ENCODE measurements at regions not wholly inside any gene's neighbourhood (a gene's known extent, or its start where the extent isn't known, plus 50 kb on each side); places are given as distances from the start of the nearest gene placed in this dataset.
"Not testable (repeated sequence)": the region's sequence is repeated elsewhere in the genome, so short reads cannot be mapped to it uniquely, and the experiment has no call there.

DNA sequence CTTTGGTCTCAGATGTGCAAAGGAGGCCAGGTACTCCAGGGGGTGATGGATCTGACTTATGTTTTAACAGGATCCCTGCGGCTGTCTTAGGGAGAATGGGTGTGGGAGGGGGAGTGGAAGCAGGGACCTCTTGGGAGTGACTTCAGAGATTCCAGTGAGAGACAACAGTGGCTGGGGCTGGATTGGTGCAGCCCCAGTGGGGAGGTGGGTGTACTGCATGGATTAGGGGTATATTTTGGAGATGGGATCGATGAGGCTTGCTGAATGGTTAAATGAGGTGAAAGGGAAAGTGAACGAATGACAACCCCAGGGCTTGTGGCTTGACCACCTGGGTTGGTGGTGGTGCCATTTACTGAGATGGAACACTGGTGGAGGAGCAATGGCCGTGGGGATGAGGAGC, 211.0 kb downstream of the ATP6V0E2 start:
- not testable (repeated sequence) for H3K4me2 ChIP-seq (ENCODE audit: insufficient read depth, insufficient read length, low read length); H2BK15ac ChIP-seq (ENCODE audit: low read depth, low read length); H3K23me2 ChIP-seq (ENCODE audit: insufficient read length, low read depth, low read length, poor library complexity, severe bottlenecking); H3K4ac ChIP-seq (ENCODE audit: low read depth, low read length); H3K9me3 Mint-ChIP-seq; H3K27ac Mint-ChIP-seq; H3K14ac ChIP-seq (ENCODE audit: insufficient read depth, low read length); H2BK120ac ChIP-seq (ENCODE audit: low read depth, low read length, poor library complexity, severe bottlenecking); H4K8ac ChIP-seq (replicated peaks; ENCODE audit: insufficient read length, low read depth, low read length); H3K79me2 ChIP-seq (ENCODE audit: insufficient read depth, low read length); H3T11ph ChIP-seq (ENCODE audit: low read length); H4K5ac ChIP-seq (ENCODE audit: insufficient read length, low read depth, low read length); H2BK20ac ChIP-seq (ENCODE audit: low read depth, low read length, poor library complexity, severe bottlenecking); H3K36me3 Mint-ChIP-seq (ENCODE audit: insufficient read depth in 1 of 3, low read depth in 3 of 3); H3K27ac ChIP-seq (ENCODE audit: insufficient read length, low read depth, low read length); H3K23ac ChIP-seq (ENCODE audit: insufficient read length, low read depth, low read length); H3K9ac ChIP-seq (ENCODE audit: extremely low read depth, insufficient read length, low read length); H3K4me1 ChIP-seq (ENCODE audit: insufficient read depth, low read length); DNase-seq; H3K56ac ChIP-seq (ENCODE audit: insufficient read length, low read depth, low read length); H3K27me3 ChIP-seq (ENCODE audit: insufficient read depth, low read length); H3K4me3 Mint-ChIP-seq; H4K20me1 ChIP-seq (ENCODE audit: control insufficient read depth, insufficient read depth, insufficient read length); H3K79me1 ChIP-seq (ENCODE audit: insufficient read depth, low read depth, low read length, poor library complexity, severe bottlenecking); H2AFZ ChIP-seq (ENCODE audit: low read length); H3K9me3 ChIP-seq (ENCODE audit: control insufficient read depth, low read depth, low read length); H2BK12ac ChIP-seq (ENCODE audit: insufficient read length, low read depth, low read length); H3K18ac ChIP-seq (ENCODE audit: insufficient read length, low read depth, low read length); H2AK5ac ChIP-seq (ENCODE audit: insufficient read length, low read length); H2BK5ac ChIP-seq (ENCODE audit: insufficient read length, low read length); H4K91ac ChIP-seq (ENCODE audit: insufficient read length, low read depth, low read length)
- H3K4me1 Mint-ChIP-seq: peaks cover 6 to 10% of the 10 kb centered on the region in 2 experiments
- peaks cover 18% of the 10 kb centered on the region for H3K27me3 Mint-ChIP-seq (ENCODE audit: low read depth)
- WGBS (ENCODE audit: extremely low coverage, insufficient read length, low lambda C conversion rate): no CpG with 5 or more reads among the region's 4 CpGs
- TF ChIP-seq, protein P1, sequence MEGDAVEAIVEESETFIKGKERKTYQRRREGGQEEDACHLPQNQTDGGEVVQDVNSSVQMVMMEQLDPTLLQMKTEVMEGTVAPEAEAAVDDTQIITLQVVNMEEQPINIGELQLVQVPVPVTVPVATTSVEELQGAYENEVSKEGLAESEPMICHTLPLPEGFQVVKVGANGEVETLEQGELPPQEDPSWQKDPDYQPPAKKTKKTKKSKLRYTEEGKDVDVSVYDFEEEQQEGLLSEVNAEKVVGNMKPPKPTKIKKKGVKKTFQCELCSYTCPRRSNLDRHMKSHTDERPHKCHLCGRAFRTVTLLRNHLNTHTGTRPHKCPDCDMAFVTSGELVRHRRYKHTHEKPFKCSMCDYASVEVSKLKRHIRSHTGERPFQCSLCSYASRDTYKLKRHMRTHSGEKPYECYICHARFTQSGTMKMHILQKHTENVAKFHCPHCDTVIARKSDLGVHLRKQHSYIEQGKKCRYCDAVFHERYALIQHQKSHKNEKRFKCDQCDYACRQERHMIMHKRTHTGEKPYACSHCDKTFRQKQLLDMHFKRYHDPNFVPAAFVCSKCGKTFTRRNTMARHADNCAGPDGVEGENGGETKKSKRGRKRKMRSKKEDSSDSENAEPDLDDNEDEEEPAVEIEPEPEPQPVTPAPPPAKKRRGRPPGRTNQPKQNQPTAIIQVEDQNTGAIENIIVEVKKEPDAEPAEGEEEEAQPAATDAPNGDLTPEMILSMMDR (conservative IDR thresholded peaks at IDR 0.05): peak; percentile 47; the same call in 2 of the 3 replicates

DNA sequence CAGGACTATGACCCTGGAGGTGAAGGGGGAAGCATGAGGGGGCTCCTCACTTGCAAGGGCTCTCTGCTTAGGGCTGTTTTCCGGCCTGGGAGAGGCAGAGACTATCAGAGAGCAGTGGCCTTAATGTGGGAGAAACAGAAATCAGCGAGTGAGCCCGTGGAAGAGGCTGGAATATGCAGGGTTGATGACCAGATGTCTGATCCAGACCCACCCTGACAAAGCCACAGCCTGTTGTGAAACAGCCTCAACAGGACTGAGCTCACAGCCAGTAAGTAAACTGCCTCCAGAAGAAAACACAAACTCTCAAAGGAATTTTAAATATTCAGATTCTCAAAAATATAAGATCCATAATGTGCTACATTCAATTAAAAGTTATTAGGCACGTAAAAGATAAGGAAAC, 213.7 kb downstream of the ATP6V0E2 start:
- H3K27me3 ChIP-seq (ENCODE audit: insufficient read depth, low read length); H4K5ac ChIP-seq (ENCODE audit: insufficient read length, low read depth, low read length); H2BK15ac ChIP-seq (ENCODE audit: low read depth, low read length); H3K4me1 ChIP-seq (ENCODE audit: insufficient read depth, low read length); H3K4me1 Mint-ChIP-seq; H3K18ac ChIP-seq (ENCODE audit: insufficient read length, low read depth, low read length); H3T11ph ChIP-seq (ENCODE audit: low read length); H3K4me3 Mint-ChIP-seq; H2AFZ ChIP-seq (ENCODE audit: low read length); H2AK5ac ChIP-seq (ENCODE audit: insufficient read length, low read length); H3K79me2 ChIP-seq (ENCODE audit: insufficient read depth, low read length); H3K14ac ChIP-seq (ENCODE audit: insufficient read depth, low read length); H3K36me3 Mint-ChIP-seq (ENCODE audit: insufficient read depth in 1 of 3, low read depth in 3 of 3); H2BK12ac ChIP-seq (ENCODE audit: insufficient read length, low read depth, low read length); H3K27ac ChIP-seq (ENCODE audit: insufficient read length, low read depth, low read length); H3K9me3 ChIP-seq (ENCODE audit: control insufficient read depth, low read depth, low read length); H3K9me3 Mint-ChIP-seq; H4K91ac ChIP-seq (ENCODE audit: insufficient read length, low read depth, low read length); H3K23me2 ChIP-seq (ENCODE audit: insufficient read length, low read depth, low read length, poor library complexity, severe bottlenecking); H2BK120ac ChIP-seq (ENCODE audit: low read depth, low read length, poor library complexity, severe bottlenecking); H2BK20ac ChIP-seq (ENCODE audit: low read depth, low read length, poor library complexity, severe bottlenecking); H3K9ac ChIP-seq (ENCODE audit: extremely low read depth, insufficient read length, low read length); H3K4me2 ChIP-seq (ENCODE audit: insufficient read depth, insufficient read length, low read length); H3K4ac ChIP-seq (ENCODE audit: low read depth, low read length); H4K20me1 ChIP-seq (ENCODE audit: control insufficient read depth, insufficient read depth, insufficient read length); H3K79me1 ChIP-seq (ENCODE audit: insufficient read depth, low read depth, low read length, poor library complexity, severe bottlenecking); H3K56ac ChIP-seq (ENCODE audit: insufficient read length, low read depth, low read length); DNase-seq; H2BK5ac ChIP-seq (ENCODE audit: insufficient read length, low read length); H3K27ac Mint-ChIP-seq; H3K23ac ChIP-seq (ENCODE audit: insufficient read length, low read depth, low read length); H4K8ac ChIP-seq (replicated peaks; ENCODE audit: insufficient read length, low read depth, low read length): not testable (repeated sequence)
- no CpG with 5 or more reads among the region's 4 CpGs for WGBS (ENCODE audit: extremely low coverage, insufficient read length, low lambda C conversion rate)
- H3K27me3 Mint-ChIP-seq (ENCODE audit: low read depth): peaks cover 12% of the 10 kb centered on the region
